Mesendoderm (in vitro differentiated cells): ENCODE measurements at regions not wholly inside any gene's neighbourhood (a gene's known extent, or its start where the extent isn't known, plus 50 kb on each side); places are given as distances from the start of the nearest gene placed in this dataset.

Experiments
- DNase-seq: peaks from one replicate; pipeline ENCODE4 v3.0.0; 2013
- H2AK5ac ChIP-seq: 2 replicates; pipeline ENCODE4 v1.6.1; 2013; ENCODE audit warnings: low read length, inconsistent platforms
- H2BK120ac ChIP-seq: 2 replicates; pipeline ENCODE4 v1.6.1; 2013; ENCODE audit warnings: low read depth, mild to moderate bottlenecking, low read length, moderate library complexity, mixed read lengths
- H2BK15ac ChIP-seq: replicated peaks from 2 replicates; pipeline ENCODE4 v1.6.1; 2013; ENCODE audit warnings: low read depth, mild to moderate bottlenecking, moderate library complexity
- H2BK5ac ChIP-seq: 2 replicates; pipeline ENCODE4 v1.6.1; 2013; ENCODE audit warnings: low read length, inconsistent platforms
- H3K18ac ChIP-seq: 2 replicates; pipeline ENCODE4 v1.6.1; 2013; ENCODE audit warnings: mild to moderate bottlenecking, low read length, mixed read lengths
- H3K23ac ChIP-seq: one replicate; pipeline ENCODE4 v1.6.1; 2013; ENCODE audit warnings: low read length
- H3K27ac ChIP-seq: 2 replicates; pipeline ENCODE4 v1.5.1; 2013; ENCODE audit warnings: low read depth, mild to moderate bottlenecking, inconsistent platforms, low read length, moderate library complexity
- H3K27me3 ChIP-seq: 2 replicates; pipeline ENCODE4 v1.6.1; 2013; ENCODE audit warnings: low read length, control low read depth, mild to moderate bottlenecking, inconsistent platforms; ENCODE audit not compliant: insufficient read depth, poor library complexity
- H3K36me3 ChIP-seq: 2 replicates; pipeline ENCODE4 v1.6.1; 2013; ENCODE audit warnings: low read length, inconsistent platforms; ENCODE audit not compliant: control insufficient read depth, insufficient read depth
- H3K4ac ChIP-seq: one replicate; pipeline ENCODE4 v1.6.1; 2013; ENCODE audit warnings: low read depth, mild to moderate bottlenecking, low read length, moderate library complexity
- H3K4me1 ChIP-seq: 2 replicates; pipeline ENCODE4 v1.6.1; 2013; ENCODE audit warnings: low read depth, low read length, inconsistent platforms; ENCODE audit not compliant: control insufficient read depth
- H3K4me2 ChIP-seq: 2 replicates; pipeline ENCODE4 v1.6.1; 2013; ENCODE audit warnings: low read length
- H3K4me3 ChIP-seq: 2 replicates; pipeline ENCODE4 v1.5.1; 2013; ENCODE audit warnings: mild to moderate bottlenecking, low read length
- H3K56ac ChIP-seq: one replicate; pipeline ENCODE4 v1.6.1; 2013; ENCODE audit warnings: low read length
- H3K79me1 ChIP-seq: 2 replicates; pipeline ENCODE4 v1.6.1; 2013; ENCODE audit warnings: low read length, inconsistent platforms
- H3K79me2 ChIP-seq: 2 replicates; pipeline ENCODE4 v1.6.1; 2013; ENCODE audit warnings: mild to moderate bottlenecking, low read length; ENCODE audit not compliant: control insufficient read depth, insufficient read depth
- H3K9ac ChIP-seq: 2 replicates; pipeline ENCODE4 v1.6.1; 2013; ENCODE audit warnings: low read length, inconsistent platforms
- H4K5ac ChIP-seq: one replicate; pipeline ENCODE4 v1.6.1; 2013; ENCODE audit warnings: low read length
- H4K8ac ChIP-seq: one replicate; pipeline ENCODE4 v1.6.1; 2013; ENCODE audit warnings: low read depth, mild to moderate bottlenecking, control low read depth, low read length, moderate library complexity
- WGBS: extraction: QIAGEN DNeasy Blood & Tissue Kit; methylation state at CpG from one replicate; pipeline ENCODE4 v1.1.7; 2013; ENCODE audit warnings: low lambda C conversion rate, missing lambda C conversion rate; ENCODE audit not compliant: insufficient coverage; ENCODE audit errors: extremely low coverage; 5-methylcytosine and 5-hydroxymethylcytosine counted together

DNA sequence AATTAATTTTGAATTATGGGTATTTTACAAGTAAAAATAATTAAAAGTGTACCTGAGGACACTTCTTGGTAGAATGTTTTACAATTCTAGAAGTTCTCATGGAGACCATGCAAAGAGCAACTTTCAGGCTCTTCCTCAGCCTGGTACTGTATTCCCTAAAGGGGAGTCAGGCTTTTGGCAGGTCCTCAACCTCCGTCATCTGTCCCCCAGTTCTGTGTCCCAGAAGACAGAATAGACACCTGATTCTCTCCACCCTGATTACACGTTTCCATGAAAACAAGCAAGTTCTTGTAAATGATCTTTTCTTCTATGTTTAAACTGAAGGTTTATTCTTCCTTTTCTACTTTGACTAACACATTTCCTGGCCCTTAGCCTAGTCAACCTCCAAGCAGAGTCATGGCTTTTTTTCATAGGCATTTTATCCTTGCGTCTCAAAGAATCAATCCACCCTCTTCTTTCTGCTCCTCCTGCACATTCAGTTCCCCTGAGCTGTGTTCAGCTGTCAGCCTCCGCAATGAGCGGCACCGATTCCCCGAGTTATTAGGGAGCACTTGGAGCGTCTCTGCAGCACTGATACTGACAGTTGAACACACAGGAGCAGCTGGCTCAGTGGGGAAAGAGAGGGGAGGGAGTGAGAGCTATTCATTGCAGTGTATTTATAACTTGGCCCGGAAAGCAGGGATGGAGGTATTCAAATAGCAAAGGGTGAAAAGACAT is 1082.4 kb upstream of the MAP3K7 start:
- DNase-seq = no peak
- H3K18ac ChIP-seq = no peak overlapping the region
- H4K8ac ChIP-seq = no peak overlapping the region
- no peaks in the 10 kb centered on the region for H3K79me2 ChIP-seq
- H2BK120ac ChIP-seq = no peak overlapping the region
- H2BK5ac ChIP-seq = no peak overlapping the region
- H3K23ac ChIP-seq = no peak overlapping the region
- no peak overlapping the region for H3K9ac ChIP-seq
- no CpG with 5 or more reads among the region's 9 CpGs for WGBS
- no peak overlapping the region for H4K5ac ChIP-seq
- H3K27ac ChIP-seq = no peak overlapping the region
- no peak overlapping the region for H3K4me3 ChIP-seq
- H3K4me1 ChIP-seq = no peaks in the 10 kb centered on the region
- H3K27me3 ChIP-seq = no peaks in the 10 kb centered on the region
- no peak overlapping the region for H2AK5ac ChIP-seq
- no peak overlapping the region for H3K4ac ChIP-seq
- no peaks in the 10 kb centered on the region for H3K79me1 ChIP-seq
- H3K4me2 ChIP-seq = no peak overlapping the region
- H2BK15ac ChIP-seq = no peak overlapping the region
- no peak overlapping the region for H3K56ac ChIP-seq
- H3K36me3 ChIP-seq = no peaks in the 10 kb centered on the region

DNA sequence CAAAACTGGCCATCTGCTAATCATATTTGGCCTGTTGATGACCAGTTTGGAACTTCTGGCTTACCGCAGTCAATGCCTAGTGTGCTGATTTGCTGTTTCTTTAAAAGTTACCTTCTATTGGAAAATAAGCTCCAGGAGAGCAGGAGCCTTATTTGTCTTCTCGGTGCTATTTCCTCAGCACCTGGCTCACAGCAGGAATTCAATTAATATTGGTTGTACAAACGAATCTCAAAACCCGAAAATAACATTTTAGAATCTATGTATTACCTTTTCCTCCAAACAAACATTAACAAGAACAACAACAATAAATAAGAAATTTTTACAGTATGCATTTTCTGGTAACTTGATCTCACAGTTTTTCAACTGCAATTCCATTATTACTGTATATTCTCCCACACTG is 1080.7 kb upstream of the MAP3K7 start:
- Histone ChIP-seq H3K4me2 (no peak overlapping the region), H2BK120ac (no peak overlapping the region), H3K27ac (no peak overlapping the region), H3K79me1 (no peaks in the 10 kb centered on the region), H3K56ac (no peak overlapping the region), H3K79me2 (no peaks in the 10 kb centered on the region), H4K8ac (no peak overlapping the region), H3K4ac (no peak overlapping the region), H3K9ac (no peak overlapping the region), H2AK5ac (no peak overlapping the region), H3K27me3 (no peaks in the 10 kb centered on the region), H2BK5ac (no peak overlapping the region), H3K4me3 (no peak overlapping the region), H3K36me3 (no peaks in the 10 kb centered on the region), H3K23ac (no peak overlapping the region), H3K18ac (no peak overlapping the region), H2BK15ac (no peak overlapping the region), H3K4me1 (no peaks in the 10 kb centered on the region), H4K5ac (no peak overlapping the region)
- WGBS = 100% methylated on average over 2 of the region's 4 CpGs
- DNase-seq = no peak

DNA sequence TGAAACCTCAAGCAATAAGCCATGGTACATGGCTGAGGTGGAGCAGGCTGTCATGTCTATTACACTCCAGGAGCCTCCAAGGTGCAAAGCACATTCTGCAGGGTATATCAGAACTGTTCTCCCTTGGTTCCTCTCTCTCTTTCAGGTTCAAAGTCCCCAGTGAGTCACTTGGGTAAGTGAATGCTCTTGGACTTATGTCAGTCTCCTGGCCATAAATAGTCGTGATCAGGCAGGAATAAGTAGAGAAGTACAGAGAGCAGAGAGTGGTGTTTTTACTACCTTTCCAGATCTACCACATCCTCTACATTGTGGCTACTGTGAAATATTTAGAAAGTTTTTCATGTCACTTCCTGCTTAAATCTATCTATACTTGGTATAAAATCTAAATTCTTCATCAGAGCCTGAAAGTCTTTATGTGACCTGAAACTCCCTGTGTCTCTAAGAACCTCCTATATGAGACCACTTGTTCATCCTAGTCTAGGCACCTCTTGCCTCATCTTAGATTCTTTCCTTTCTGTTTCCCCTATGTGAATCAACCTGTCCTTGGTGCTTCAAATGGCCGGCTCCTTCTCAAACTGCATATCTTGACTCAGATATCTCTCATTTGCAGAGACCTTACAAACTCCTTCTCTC is 1077.6 kb upstream of the MAP3K7 start:
- H2BK120ac ChIP-seq = no peak overlapping the region
- no peak overlapping the region for H3K9ac ChIP-seq
- H2AK5ac ChIP-seq = no peak overlapping the region
- H3K79me2 ChIP-seq = no peaks in the 10 kb centered on the region
- no peak overlapping the region for H2BK5ac ChIP-seq
- H3K18ac ChIP-seq = no peak overlapping the region
- H3K23ac ChIP-seq = no peak overlapping the region
- no peaks in the 10 kb centered on the region for H3K79me1 ChIP-seq
- no peaks in the 10 kb centered on the region for H3K27me3 ChIP-seq
- no peak for DNase-seq
- H3K56ac ChIP-seq = no peak overlapping the region
- no peaks in the 10 kb centered on the region for H3K36me3 ChIP-seq
- no peak overlapping the region for H3K27ac ChIP-seq
- no peak overlapping the region for H3K4ac ChIP-seq
- no peaks in the 10 kb centered on the region for H3K4me1 ChIP-seq
- H2BK15ac ChIP-seq = no peak overlapping the region
- WGBS = no CpG with 5 or more reads among the region's 2 CpGs
- no peak overlapping the region for H3K4me2 ChIP-seq
- H4K8ac ChIP-seq = no peak overlapping the region
- H3K4me3 ChIP-seq = no peak overlapping the region
- H4K5ac ChIP-seq = no peak overlapping the region

DNA sequence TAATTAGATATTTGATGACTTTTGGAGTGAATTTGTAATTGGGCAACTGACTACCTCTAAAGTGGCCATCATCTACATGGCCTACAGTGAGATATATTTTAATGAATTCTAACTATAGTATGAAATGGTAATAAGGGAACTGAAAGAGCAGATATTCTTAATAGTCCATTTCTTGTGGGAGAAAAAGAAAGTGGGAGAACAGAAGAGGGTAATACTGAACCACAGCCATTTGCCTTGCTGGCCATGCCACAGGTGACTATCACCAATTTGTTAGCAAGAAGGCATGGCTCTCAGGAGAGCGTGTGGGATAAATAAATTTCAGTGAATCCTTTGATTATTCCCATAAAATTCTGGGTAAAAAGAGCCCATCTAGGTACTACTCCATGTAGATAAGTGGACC is 1074.0 kb upstream of the MAP3K7 start:
- H2BK15ac ChIP-seq = no peak overlapping the region
- H3K27ac ChIP-seq = no peak overlapping the region
- H3K27me3 ChIP-seq = no peaks in the 10 kb centered on the region
- no peak overlapping the region for H3K4me2 ChIP-seq
- no peak overlapping the region for H4K8ac ChIP-seq
- no peak overlapping the region for H2BK5ac ChIP-seq
- DNase-seq = no peak
- no peak overlapping the region for H3K4ac ChIP-seq
- no peak overlapping the region for H3K18ac ChIP-seq
- no peak overlapping the region for H2BK120ac ChIP-seq
- no peak overlapping the region for H3K23ac ChIP-seq
- no peaks in the 10 kb centered on the region for H3K36me3 ChIP-seq
- no CpG with 5 or more reads among the region's 1 CpG for WGBS
- H3K9ac ChIP-seq = no peak overlapping the region
- H3K79me2 ChIP-seq = no peaks in the 10 kb centered on the region
- no peak overlapping the region for H2AK5ac ChIP-seq
- no peak overlapping the region for H3K56ac ChIP-seq
- H3K4me3 ChIP-seq = no peak overlapping the region
- no peaks in the 10 kb centered on the region for H3K4me1 ChIP-seq
- H3K79me1 ChIP-seq = no peaks in the 10 kb centered on the region
- no peak overlapping the region for H4K5ac ChIP-seq

DNA sequence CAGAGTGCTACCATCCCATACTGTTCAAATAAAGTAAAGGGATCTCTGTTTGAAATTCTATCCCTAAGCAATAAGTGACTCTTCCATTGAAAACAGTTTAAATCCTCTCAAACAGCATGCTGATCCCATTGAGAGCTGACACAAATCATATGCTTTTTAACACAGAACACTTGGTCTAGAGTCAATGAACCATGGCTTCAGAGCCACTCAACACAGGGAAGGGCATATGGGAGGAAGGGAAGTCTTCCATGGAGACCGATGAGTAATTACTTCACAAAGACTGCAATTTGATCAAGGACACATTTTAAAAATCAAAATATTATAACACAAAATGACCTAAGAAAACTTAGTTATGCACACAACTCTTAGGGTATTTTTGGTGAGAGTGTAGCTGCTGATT is 1073.0 kb upstream of the MAP3K7 start:
- H2BK15ac ChIP-seq = no peak overlapping the region
- no peaks in the 10 kb centered on the region for H3K79me2 ChIP-seq
- no peak overlapping the region for H3K4ac ChIP-seq
- no peaks in the 10 kb centered on the region for H3K36me3 ChIP-seq
- no peak for DNase-seq
- no CpG with 5 or more reads among the region's 1 CpG for WGBS
- no peaks in the 10 kb centered on the region for H3K27me3 ChIP-seq
- no peak overlapping the region for H3K27ac ChIP-seq
- no peak overlapping the region for H4K8ac ChIP-seq
- H3K4me2 ChIP-seq = no peak overlapping the region
- no peak overlapping the region for H3K56ac ChIP-seq
- no peak overlapping the region for H3K9ac ChIP-seq
- H2AK5ac ChIP-seq = no peak overlapping the region
- no peak overlapping the region for H3K4me3 ChIP-seq
- H3K79me1 ChIP-seq = no peaks in the 10 kb centered on the region
- no peak overlapping the region for H3K18ac ChIP-seq
- H4K5ac ChIP-seq = no peak overlapping the region
- H3K4me1 ChIP-seq = no peaks in the 10 kb centered on the region
- H2BK5ac ChIP-seq = no peak overlapping the region
- H3K23ac ChIP-seq = no peak overlapping the region
- no peak overlapping the region for H2BK120ac ChIP-seq

DNA sequence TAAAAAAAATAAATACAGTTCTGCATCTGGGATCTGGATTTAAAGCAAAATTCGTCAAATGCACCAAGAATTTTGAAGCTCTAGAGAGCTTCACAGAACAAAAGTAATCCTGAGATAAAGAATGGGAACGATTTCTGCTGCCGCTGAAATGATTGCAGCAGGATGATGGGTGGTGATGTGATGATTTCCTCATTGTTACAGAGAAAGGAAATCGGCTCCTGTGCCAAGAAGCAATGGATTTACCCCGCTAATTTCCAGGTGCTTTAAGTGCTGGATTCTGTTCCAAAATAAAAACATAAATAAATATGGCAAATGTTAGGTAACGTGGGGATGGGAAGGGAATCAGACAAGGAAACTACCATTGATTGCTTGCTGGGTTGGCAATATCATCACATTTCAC is 1067.9 kb upstream of the MAP3K7 start:
- no peak overlapping the region for H3K23ac ChIP-seq
- no peak overlapping the region for H3K4me2 ChIP-seq
- H3K79me2 ChIP-seq = no peaks in the 10 kb centered on the region
- no CpG with 5 or more reads among the region's 6 CpGs for WGBS
- H3K4ac ChIP-seq = no peak overlapping the region
- H2BK120ac ChIP-seq = no peak overlapping the region
- H3K18ac ChIP-seq = no peak overlapping the region
- H3K27me3 ChIP-seq = no peaks in the 10 kb centered on the region
- H4K8ac ChIP-seq = no peak overlapping the region
- H4K5ac ChIP-seq = no peak overlapping the region
- H2BK15ac ChIP-seq = no peak overlapping the region
- H2AK5ac ChIP-seq = no peak overlapping the region
- no peaks in the 10 kb centered on the region for H3K36me3 ChIP-seq
- no peak for DNase-seq
- no peak overlapping the region for H2BK5ac ChIP-seq
- no peaks in the 10 kb centered on the region for H3K79me1 ChIP-seq
- H3K56ac ChIP-seq = no peak overlapping the region
- H3K4me3 ChIP-seq = no peak overlapping the region
- H3K4me1 ChIP-seq = peaks cover 3% of the 10 kb centered on the region
- H3K27ac ChIP-seq = no peak overlapping the region
- H3K9ac ChIP-seq = no peak overlapping the region
